Right hindlimb (tissue), 1 donor: ENCODE measurements at regions not wholly inside any gene's neighbourhood (a gene's known extent, or its start where the extent isn't known, plus 50 kb on each side); places are given as distances from the start of the nearest gene placed in this dataset.

ENCODE experiments used
- DNase-seq: peaks from one replicate; pipeline ENCODE4 v3.0.0-alpha.2; 2018

GRCh38 chr3:68295457-68295856 is 636.9 kb downstream of the TAFA4 start:
- DNase-seq = no peak

DNA sequence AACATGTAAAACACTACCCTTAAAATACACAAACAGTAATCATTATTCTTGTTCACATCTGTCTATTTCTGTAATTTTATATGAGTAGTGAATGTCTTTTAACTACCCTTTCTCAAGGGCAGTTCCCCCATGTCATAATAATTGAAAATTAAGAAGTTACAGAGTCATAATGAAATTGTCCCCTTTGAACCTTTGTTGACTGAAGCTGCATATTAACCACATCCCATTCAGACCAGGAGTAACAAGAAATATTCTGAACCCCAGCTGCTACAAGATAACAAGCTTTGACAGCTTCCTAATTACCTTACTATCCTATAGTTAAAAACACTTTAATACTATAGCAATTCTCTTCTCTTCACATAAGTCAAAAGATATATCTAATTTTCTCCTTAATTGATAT is 635.9 kb upstream of the SUCLG2 start:
- DNase-seq = no peak

DNA sequence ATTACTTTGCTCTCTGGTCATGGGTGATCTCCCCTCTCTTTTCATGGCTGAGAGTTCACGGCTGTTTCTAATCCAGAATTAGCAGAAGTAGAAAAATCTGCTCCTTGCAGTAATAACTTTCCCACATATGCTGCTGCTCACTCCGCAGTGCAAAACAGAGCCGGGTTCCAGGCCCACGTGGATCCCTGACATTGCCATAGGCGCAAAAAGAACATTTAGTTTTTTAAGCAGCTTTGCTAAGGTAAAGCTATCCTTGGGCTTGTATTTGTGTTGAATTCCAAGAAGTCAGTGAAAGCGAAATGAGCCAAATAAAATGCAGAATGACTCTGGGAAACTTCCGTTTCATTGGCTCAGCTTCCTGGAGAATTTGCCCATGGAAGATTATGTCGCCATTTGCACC is 633.7 kb upstream of the SUCLG2 start:
- peak; percentile 44 for DNase-seq

DNA sequence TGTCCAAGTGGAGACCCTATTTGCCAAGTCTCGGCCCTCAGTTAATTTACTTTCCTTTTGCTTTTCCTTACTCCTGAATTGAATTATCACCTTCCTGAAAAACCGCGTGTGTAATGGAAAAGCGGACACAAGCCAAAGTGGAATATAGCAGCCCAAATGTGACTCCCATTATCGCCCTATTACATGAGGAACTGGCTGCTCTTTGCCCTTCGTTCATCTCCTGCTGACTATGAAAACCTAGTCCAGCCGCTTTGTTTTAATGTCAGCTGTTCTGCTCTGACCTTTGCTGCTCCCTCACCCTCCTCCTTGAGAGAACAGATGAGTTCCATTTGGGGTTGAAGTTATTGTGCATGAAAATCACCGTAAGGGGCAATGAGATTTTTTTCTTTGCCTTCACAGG is 632.7 kb upstream of the SUCLG2 start:
- DNase-seq = peak; percentile 72

- peak; percentile 39 for DNase-seq
Observed at GRCh38 chr3:68274286-68274685, 619.9 kb upstream of the SUCLG2 start.

DNA sequence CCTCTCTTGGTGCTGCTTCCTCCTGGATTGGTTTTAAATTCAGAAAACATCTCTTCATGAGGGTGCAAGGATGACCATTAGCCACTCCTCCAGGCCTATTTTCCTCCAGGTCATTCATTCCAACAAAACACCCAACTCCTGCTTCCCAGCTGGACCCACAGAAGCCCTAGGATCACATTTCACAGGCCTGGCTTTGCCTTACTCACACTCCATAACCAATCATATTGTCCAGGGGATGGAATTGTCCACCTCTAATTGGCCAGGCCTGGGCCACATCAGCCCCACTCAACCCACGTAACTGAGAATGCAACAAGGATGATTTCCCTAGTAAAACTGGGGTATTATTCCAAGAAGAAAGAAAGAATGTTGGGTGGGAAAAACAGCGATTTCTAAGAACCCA is 616.7 kb upstream of the SUCLG2 start:
- DNase-seq = no peak

DNA sequence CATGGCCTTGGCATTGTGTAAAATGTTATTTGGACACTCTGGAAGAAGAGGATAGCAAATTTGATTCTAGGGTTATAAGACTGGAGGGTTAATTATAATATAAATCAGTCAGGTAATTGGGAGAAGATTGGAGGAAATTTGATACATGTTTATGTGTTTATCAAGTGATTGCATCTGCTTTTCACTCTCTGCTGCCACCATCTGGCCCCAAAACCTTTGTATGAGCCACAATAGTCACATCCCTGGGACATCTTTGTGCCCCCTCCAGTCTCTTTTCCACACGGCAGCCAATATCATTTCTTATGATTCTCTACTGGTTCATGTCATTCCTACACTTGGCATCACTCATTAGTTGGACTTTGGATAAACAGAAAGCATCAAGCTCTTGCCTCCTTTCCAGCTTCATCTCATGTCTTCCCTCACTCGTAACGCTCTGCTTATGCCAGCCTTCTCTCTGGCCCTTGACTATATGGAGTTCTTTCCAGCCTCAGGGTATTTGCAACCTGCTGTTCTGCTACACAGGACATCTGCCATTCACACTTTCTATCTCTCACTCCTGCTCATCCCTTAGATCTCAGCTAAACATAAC is 602.3 kb upstream of the SUCLG2 start:
- no peak for DNase-seq

- no peak for DNase-seq
Observed at GRCh38 chr3:68249265-68249664, 594.9 kb upstream of the SUCLG2 start.

GRCh38 chr3:68242606-68243005 is 588.2 kb upstream of the SUCLG2 start:
- DNase-seq = no peak

GRCh38 chr3:68239542-68239941 is 585.1 kb upstream of the SUCLG2 start:
- no peak for DNase-seq

DNA sequence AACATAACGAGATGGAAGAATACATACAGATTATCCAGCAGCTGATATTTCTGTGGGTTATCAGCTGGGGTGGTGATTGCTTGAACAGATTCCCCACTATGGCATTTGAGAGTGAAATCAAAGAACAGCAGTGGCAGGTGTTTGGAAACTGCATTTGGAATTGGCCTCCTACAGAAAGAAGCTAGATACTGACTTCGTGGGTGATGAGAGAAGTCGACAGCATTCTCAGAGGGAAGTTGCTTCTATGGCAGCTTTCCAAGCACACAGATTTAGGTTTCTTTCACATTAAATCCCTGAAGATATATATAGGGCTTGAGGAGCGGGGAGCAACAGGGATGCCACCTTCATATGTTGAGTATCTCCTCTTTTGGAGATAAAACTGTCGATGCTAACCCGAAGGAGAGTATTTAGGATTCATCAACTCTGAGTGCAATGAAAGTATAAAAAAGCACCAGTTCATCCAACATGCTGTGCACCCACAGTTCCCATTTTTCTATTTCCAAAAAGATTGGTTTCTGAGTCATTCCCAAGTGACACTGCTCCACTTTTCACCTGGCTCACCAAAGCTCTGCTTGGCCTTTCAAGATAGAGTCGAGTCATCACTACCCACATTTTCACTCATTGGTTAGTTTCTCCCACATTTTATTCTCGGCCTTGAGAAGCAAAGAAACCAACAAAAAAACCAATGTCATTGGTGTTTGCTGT is 579.8 kb upstream of the SUCLG2 start:
- DNase-seq = no peak

DNA sequence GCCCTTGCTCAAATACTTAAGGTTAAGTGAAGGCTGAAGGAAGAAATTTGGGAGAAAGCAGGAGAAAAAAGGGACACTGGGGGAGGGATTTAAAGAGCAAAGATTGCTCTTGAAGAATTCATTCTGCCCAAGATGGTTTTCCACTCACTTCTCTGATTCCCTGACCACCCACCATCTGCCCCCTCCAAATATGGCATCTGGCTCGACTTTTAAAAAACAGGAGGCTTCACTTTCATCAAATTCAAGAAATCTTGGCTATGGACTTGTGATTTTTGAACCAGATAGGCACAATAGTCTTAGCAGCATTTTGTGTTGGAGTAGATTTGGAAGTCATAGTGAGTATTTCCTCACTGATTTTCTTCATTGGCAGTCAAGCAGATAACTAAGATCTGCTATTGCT is 574.4 kb upstream of the SUCLG2 start:
- DNase-seq = no peak

DNA sequence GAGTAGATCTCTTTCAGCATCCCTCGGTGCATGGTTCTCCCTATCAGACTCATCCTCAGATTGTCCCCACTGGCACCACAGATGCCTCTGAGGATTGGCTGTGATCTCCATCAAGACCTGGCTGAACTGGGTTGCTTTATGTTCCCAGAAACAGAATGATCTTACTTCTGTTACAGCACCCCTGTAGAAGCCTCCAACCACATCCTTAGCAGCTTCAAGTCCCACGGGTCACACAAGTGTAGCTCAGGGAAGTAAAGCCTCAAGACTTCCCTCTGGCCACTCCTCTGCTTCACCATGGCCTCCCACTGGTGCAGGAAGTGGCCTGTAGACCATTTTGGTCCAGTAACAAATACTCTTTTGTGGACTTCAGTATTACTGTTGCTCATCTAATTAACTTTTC is 566.4 kb upstream of the SUCLG2 start:
- no peak for DNase-seq

- DNase-seq = no peak
Observed at GRCh38 chr3:68211637-68212036, 557.2 kb upstream of the SUCLG2 start.

- DNase-seq = no peak
Observed at GRCh38 chr3:68210635-68211034, 556.2 kb upstream of the SUCLG2 start.

- DNase-seq = no peak
Observed at GRCh38 chr3:68207327-68207726, 552.9 kb upstream of the SUCLG2 start.

GRCh38 chr3:68206524-68207117 is 552.2 kb upstream of the SUCLG2 start:
- no peak for DNase-seq

GRCh38 chr3:68186733-68187132 is 532.3 kb upstream of the SUCLG2 start:
- no peak for DNase-seq

GRCh38 chr3:68176600-68176999 is 522.2 kb upstream of the SUCLG2 start:
- no peak for DNase-seq

- no peak for DNase-seq
Observed at GRCh38 chr3:68173012-68173634, 518.7 kb upstream of the SUCLG2 start.

- DNase-seq = no peak
Observed at GRCh38 chr3:68172039-68172438, 517.6 kb upstream of the SUCLG2 start.

- DNase-seq = no peak
Observed at GRCh38 chr3:68163968-68164367, 509.6 kb upstream of the SUCLG2 start.

DNA sequence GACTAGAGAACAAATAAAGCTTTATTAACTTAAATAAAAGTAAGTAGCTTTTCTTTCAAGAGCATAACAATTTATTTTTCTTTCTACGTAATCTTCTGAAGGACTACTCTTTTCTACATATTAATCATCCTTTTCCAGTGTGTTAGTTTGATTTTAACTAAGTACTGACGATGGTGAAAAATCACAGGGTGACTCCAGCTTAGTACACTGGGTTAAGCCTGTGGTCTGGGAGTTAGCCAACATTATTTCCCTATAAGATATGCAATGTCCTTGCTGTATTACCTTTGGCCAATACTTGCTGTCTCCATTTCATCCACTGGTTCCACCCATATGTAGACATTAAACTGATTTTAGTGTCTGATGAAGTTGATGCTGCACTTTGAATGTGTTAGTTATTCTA is 508.6 kb upstream of the SUCLG2 start:
- DNase-seq = no peak

DNA sequence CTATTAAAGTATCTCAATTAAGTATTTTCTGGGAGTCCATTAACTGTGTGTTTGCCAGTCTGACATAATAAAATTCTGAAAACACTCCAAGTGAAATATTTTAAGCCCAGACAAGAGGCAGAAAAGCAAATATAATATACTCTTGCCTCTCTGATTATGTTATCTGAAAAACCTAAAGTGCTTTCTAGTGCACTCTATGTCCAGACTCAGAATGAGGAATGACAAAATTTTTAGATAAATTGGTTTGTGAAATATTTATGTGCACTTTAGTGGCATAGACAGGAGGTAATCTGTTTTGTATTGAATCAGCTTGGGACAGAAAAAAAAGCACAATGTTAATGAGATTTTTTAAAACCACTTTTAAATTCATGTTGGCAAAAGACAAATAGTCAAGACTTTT is 508.2 kb upstream of the SUCLG2 start:
- no peak for DNase-seq
